ENCODE measurements at regions not wholly inside any gene's neighbourhood (a gene's known extent, or its start where the extent isn't known, plus 50 kb on each side); places are given as distances from the start of the nearest gene placed in this dataset.

DNA sequence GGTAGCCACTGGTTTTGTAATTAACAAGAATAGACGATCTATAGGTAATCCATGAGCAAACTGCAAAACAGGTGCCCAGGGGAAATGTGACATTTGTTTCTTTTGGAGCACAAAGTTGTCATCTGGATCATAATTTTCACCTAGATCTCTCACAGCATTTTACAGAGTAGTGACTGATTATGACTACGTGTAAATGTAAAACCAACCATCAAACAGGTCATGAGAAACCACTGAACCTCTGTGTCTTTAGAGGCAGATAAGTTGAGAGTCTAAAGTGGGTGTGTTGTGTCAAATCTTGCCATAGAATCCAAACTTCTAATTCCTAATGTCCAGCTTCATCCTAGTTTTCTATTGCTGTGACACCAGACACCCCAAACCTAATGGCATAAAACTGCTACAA is 648.1 kb downstream of the MID1IP1 start:
- TF ChIP-seq ZNF274 (IDR thresholded peaks at IDR 0.05; ENCODE audit: low read depth, low read length), result no peak
- TF ChIP-seq YY1 (IDR thresholded peaks at IDR 0.05; ENCODE audit: insufficient read depth, insufficient read length), result no peak
- TF ChIP-seq SUZ12 (IDR thresholded peaks at IDR 0.05; ENCODE audit: extremely low read depth, insufficient read depth, insufficient read length), result no peak

Data from NT2/D1 (cell line).